ENCODE measurements at regions not wholly inside any gene's neighbourhood (a gene's known extent, or its start where the extent isn't known, plus 50 kb on each side); places are given as distances from the start of the nearest gene placed in this dataset.

GRCh38 chr17:77001487-77001886, 133.3 kb downstream of the MGAT5B start:
- no peak for DNase-seq

- DNase-seq: peak; percentile 81
Observed at GRCh38 chr17:77002103-77003045, 134.2 kb downstream of the MGAT5B start.

GRCh38 chr17:77003699-77004098, 135.5 kb downstream of the MGAT5B start:
- no peak for DNase-seq

- no peak for DNase-seq
Observed at GRCh38 chr17:77006971-77007649, 133.7 kb upstream of the SEC14L1 start.

GRCh38 chr17:77009877-77010276, 130.9 kb upstream of the SEC14L1 start:
- no peak for DNase-seq

- no peak for DNase-seq
Observed at GRCh38 chr17:77010667-77011066, 130.1 kb upstream of the SEC14L1 start.

- peak; percentile 61 for DNase-seq
Observed at GRCh38 chr17:77011173-77012011, 129.4 kb upstream of the SEC14L1 start.

- DNase-seq: no peak
Observed at GRCh38 chr17:77018504-77018903, 122.3 kb upstream of the SEC14L1 start.

GRCh38 chr17:77019893-77020379, 120.8 kb upstream of the SEC14L1 start:
- DNase-seq: no peak

GRCh38 chr17:77020973-77021372, 119.8 kb upstream of the SEC14L1 start:
- no peak for DNase-seq

GRCh38 chr17:77022766-77023165, 118.0 kb upstream of the SEC14L1 start:
- no peak for DNase-seq

GRCh38 chr17:77025781-77026180, 115.0 kb upstream of the SEC14L1 start:
- no peak for DNase-seq

- no peak for DNase-seq
Observed at GRCh38 chr17:77027271-77027889, 113.4 kb upstream of the SEC14L1 start.

- DNase-seq: no peak
Observed at GRCh38 chr17:77028900-77029299, 111.9 kb upstream of the SEC14L1 start.

- DNase-seq: no peak
Observed at GRCh38 chr17:77032929-77033328, 107.8 kb upstream of the SEC14L1 start.

- DNase-seq: peak; percentile 52
Observed at GRCh38 chr17:77033892-77034404, 106.8 kb upstream of the SEC14L1 start.

GRCh38 chr17:77034677-77035424, 105.9 kb upstream of the SEC14L1 start:
- DNase-seq: no peak

- DNase-seq: no peak
Observed at GRCh38 chr17:77035526-77035925, 105.2 kb upstream of the SEC14L1 start.

GRCh38 chr17:77036136-77036840, 104.5 kb upstream of the SEC14L1 start:
- DNase-seq: no peak

- DNase-seq: peak; percentile 36
Observed at GRCh38 chr17:77036841-77037381, 103.9 kb upstream of the SEC14L1 start.

GRCh38 chr17:77037943-77038342, 102.8 kb upstream of the SEC14L1 start:
- DNase-seq: no peak

All from eye (tissue), 1 donor.